Cardiac muscle cell (in vitro differentiated cells and primary cell): ENCODE measurements at regions not wholly inside any gene's neighbourhood (a gene's known extent, or its start where the extent isn't known, plus 50 kb on each side); places are given as distances from the start of the nearest gene placed in this dataset.

Experiments used
- DNase-seq, 2 donors: peaks; one replicate each; pipeline versions ENCODE4 v3.0.0 to v3.0.0-alpha.2; 2010 to 2017; ENCODE audit warnings: low read depth in 1 of 2, low spot score in 1 of 2
- H3K27ac ChIP-seq: fragments of 200-600 bp; sonication (generic); 2 replicates; pipeline ENCODE4 v1.5.1; 2016
- H3K27me3 ChIP-seq: fragments of 200-600 bp; sonication (generic); 2 replicates; pipeline ENCODE4 v1.6.0; 2016; ENCODE audit warnings: control low read depth
- H3K36me3 ChIP-seq: fragments of 200-600 bp; sonication (generic); 2 replicates; pipeline ENCODE4 v1.5.1; 2016; ENCODE audit warnings: control low read depth
- H3K4me1 ChIP-seq: fragments of 200-600 bp; sonication (generic); 2 replicates; pipeline ENCODE4 v1.8.1; 2017; ENCODE audit warnings: low read depth, mild to moderate bottlenecking, mixed run types
- H3K4me3 ChIP-seq: fragments of 200-600 bp; sonication (generic); 2 replicates; pipeline ENCODE4 v1.5.1; 2016; ENCODE audit warnings: mild to moderate bottlenecking
- H3K9me3 ChIP-seq: fragments of 200-600 bp; sonication (generic); 2 replicates; pipeline ENCODE4 v1.5.1; 2017; ENCODE audit warnings: low read depth, mild to moderate bottlenecking, control low read depth
- CTCF ChIP-seq: IDR thresholded peaks from 2 replicates; pipeline ENCODE4 v1.5.1; 2012; ENCODE audit warnings: low read depth, mild to moderate bottlenecking, low read length

DNA sequence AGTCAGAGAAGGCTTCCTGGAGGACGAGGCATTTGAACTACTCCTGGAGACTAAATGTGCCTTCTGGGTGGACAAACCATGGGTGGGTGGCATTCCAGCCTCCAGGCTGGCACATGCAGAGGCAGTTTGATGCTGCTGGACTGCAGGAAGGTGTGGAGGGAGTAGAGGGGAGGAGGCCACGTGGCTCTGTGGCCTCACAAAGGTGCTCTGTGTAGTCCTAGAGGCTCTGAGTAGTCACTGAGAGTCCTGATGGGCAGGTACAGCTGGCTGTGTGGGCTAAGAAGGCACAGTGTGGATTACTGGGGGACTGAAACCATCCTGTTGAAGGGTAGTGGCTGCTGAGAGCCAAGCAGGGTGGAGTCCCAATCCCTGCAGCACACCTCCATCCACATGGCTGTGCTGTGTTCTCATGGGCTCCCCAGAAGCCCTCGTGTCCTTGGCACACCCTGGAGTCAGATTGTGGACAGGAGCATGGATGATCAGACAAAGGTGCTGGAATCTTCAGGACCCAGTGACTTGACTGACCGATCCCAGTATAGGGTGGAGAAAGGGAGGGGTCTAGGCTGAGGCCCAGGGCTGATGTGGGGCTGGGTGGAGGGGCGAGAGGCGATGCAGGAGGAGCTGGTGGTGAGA lies 87.4 kb upstream of the HS6ST1 start:
- H3K4me1 ChIP-seq: no peaks in the 10 kb centered on the region
- no peak for DNase-seq
- H3K27me3 ChIP-seq: no peaks in the 10 kb centered on the region
- H3K9me3 ChIP-seq: no peaks in the 10 kb centered on the region
- no peak for TF ChIP-seq CTCF
- no peak overlapping the region for H3K27ac ChIP-seq
- H3K36me3 ChIP-seq: no peaks in the 10 kb centered on the region
- H3K4me3 ChIP-seq: no peak overlapping the region

- no peaks in the 10 kb centered on the region for H3K36me3 ChIP-seq
- H3K4me3 ChIP-seq: no peak overlapping the region
- DNase-seq: no peak
- H3K9me3 ChIP-seq: no peaks in the 10 kb centered on the region
- H3K27me3 ChIP-seq: no peaks in the 10 kb centered on the region
- TF ChIP-seq CTCF: no peak
- H3K4me1 ChIP-seq: no peaks in the 10 kb centered on the region
- H3K27ac ChIP-seq: no peak overlapping the region
Observed at GRCh38 chr2:128406736-128407554, 88.3 kb upstream of the HS6ST1 start.

DNA sequence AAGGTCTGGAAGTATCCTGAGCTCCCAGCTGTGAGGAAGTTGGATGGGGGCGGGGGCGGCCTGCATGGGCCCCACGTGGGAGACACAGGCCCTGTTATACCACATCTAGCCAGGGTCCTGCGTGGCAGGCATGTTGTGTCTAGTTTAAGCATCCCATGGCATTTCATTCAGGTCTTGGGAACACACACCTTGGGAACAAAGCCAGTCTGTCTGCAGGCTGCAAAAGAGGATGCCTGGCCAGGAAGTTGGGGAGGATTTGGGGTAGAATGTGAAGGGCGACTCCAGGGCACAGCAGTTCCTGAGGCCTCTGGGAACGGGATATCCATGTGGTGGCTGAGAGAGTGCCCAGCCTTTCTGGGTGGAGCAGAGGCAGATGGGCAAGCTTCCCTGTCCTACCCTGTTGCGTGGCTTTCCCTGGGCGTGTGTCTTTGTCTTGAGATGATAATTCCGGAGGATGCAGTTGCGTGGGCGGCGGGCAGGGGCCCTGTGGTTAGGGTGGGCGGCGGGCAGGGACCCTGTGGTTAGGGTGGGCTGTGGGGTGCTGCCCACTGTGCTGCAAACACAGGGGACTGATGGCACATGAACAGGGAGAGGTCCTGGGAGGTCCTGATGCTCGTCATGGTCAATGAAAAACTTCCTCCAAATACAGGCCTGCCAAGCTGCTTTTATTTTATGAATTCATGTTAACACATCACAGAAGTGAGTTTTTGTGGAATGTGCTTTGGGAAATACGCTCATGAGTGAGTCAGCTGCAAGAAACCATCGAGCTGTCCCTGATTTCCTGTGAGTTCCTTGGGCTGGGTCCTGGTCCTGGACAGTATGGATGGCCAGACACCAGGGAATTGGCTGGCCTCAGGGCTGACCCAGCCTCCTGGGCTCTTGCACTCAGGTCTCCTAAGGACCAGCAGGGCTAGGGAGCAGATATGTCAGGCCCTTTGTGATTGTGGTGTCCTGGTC lies 90.0 kb upstream of the HS6ST1 start:
- no peak overlapping the region for H3K27ac ChIP-seq
- no peak overlapping the region for H3K4me3 ChIP-seq
- no peaks in the 10 kb centered on the region for H3K9me3 ChIP-seq
- DNase-seq: peak in 1 of 2 donors; percentile 84
- TF ChIP-seq CTCF: no peak
- H3K36me3 ChIP-seq: no peaks in the 10 kb centered on the region
- H3K27me3 ChIP-seq: no peaks in the 10 kb centered on the region
- no peaks in the 10 kb centered on the region for H3K4me1 ChIP-seq

GRCh38 chr2:128409326-128410034 lies 90.8 kb upstream of the HS6ST1 start:
- Histone ChIP-seq H3K27ac (no peak overlapping the region), H3K4me1 (no peaks in the 10 kb centered on the region), H3K27me3 (no peaks in the 10 kb centered on the region), H3K36me3 (no peaks in the 10 kb centered on the region), H3K4me3 (no peak overlapping the region), H3K9me3 (no peaks in the 10 kb centered on the region)
- DNase-seq: no peak
- no peak for TF ChIP-seq CTCF
